Stimulated activated CD4-positive, alpha-beta T cell treated with anti-CD3 and anti-CD28 coated beads, Interleukin-2, amount 100 ng/mL, for 4 hours (primary cell): ENCODE measurements at regions not wholly inside any gene's neighbourhood (a gene's known extent, or its start where the extent isn't known, plus 50 kb on each side); places are given as distances from the start of the nearest gene placed in this dataset.

Source experiments
- DNase-seq: peaks from one replicate; pipeline ENCODE4 v3.0.0-alpha.2; 2020; ENCODE audit warnings: low read depth

- no peak for DNase-seq
Measured at GRCh38 chr10:130401860-130402765, 265.9 kb downstream of the GLRX3 start.

GRCh38 chr10:130403153-130404075, 267.2 kb downstream of the GLRX3 start:
- no peak for DNase-seq

GRCh38 chr10:130404476-130405055, 268.4 kb downstream of the GLRX3 start:
- DNase-seq = no peak

DNA sequence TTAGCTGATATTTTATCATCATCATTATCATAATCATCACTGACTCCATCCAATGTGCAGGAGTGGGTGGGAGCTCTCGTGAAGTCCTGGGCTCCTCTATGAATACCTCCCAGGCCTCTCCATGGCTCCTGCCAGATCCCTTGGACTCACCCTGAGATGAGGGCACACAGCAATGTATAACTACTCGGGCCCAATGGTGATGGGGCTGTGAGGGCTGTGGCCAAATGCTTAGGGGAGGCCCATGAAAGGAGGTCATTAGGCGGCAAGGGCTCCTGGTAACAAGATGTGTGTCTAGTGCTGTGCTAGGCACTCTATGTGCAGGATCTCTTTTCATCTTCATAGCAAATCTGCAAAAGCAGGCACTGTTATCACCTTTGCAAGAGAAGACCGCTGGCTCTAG, 270.9 kb downstream of the GLRX3 start:
- DNase-seq = no peak

- DNase-seq = no peak
Measured at GRCh38 chr10:130409331-130409730, 273.1 kb downstream of the GLRX3 start.

DNA sequence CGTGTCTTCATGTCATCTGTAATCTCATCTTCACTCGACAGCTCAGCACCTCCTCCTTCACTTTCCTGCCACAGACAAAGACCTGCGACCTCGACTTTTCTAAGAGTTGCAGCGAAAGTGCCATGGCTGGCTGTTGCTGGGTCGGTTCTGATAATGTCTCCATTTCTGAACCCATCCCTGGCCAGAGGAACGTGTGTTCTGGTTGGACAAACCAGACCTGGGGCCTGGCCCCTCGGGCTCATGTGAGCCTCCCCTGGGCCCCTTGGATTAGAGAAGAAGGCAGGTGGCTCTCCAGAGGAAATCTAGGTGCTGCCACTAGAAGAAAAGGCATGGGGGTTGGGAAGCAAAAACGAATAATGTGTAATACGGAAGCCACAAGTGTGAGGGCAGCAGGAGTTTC, 273.7 kb downstream of the GLRX3 start:
- no peak for DNase-seq

- no peak for DNase-seq
Measured at GRCh38 chr10:130411496-130412085, 275.4 kb downstream of the GLRX3 start.

- no peak for DNase-seq
Measured at GRCh38 chr10:130412317-130412716, 276.1 kb downstream of the GLRX3 start.

DNA sequence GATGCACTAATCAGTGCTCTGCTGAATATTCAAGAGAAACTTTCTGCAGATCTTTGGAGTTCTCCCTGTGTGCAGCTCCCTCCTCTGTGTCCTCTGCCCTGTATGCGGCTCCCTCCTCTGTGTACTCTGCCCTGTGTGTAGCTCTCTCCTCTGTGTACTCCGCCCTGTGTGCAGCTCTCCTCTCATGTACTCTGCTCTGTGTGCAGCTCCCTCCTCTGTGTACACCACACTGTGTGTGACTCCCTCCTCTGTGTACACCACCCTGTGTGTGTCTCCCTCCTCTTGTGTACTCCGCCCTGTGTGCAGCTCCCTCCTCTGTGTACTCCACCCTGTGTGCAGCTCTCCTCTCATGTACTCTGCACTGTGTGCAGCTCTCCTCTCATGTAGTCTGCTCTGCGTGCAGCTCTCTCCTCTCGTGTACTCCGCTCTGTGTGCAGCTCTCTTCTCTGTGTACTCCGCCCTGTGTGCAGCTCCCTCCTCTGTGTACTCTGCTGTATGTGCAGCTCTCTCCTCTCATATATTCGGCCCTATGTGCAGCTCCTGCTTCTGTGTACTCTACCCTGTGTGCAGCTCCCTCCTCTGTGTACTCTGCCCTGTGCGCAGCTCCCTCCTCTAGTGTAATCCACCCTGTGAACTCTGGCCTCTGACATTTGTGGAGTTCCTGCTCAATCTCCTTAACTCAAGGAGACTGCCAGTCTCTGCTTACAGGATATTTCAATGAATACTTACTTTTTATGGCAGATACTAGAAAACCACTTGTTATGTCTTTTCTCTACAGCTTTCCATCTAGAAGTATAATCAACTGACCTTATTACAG, 280.4 kb downstream of the GLRX3 start:
- DNase-seq = no peak

DNA sequence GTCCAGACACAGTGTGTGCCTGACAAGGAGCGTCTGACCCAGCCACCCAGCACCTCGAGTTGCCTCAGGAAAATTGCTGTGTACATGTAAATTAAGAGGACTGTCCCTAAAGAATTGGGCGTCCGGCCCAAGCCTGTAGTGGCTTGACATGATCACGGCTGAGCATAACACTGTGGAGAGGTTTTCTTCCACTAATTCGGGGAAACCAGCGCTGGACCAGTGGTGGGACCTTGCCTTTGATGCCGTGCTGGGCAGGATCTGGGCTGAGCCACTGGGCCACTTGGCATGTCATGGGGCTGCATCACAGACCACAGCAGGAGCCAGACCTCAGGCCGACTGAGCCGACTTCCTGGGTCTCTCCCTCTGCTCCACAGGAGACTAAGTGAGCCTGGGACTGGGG, 282.5 kb downstream of the GLRX3 start:
- no peak for DNase-seq

- no peak for DNase-seq
Measured at GRCh38 chr10:130421909-130422308, 285.7 kb downstream of the GLRX3 start.

- no peak for DNase-seq
Measured at GRCh38 chr10:130422366-130423324, 286.5 kb downstream of the GLRX3 start.

DNA sequence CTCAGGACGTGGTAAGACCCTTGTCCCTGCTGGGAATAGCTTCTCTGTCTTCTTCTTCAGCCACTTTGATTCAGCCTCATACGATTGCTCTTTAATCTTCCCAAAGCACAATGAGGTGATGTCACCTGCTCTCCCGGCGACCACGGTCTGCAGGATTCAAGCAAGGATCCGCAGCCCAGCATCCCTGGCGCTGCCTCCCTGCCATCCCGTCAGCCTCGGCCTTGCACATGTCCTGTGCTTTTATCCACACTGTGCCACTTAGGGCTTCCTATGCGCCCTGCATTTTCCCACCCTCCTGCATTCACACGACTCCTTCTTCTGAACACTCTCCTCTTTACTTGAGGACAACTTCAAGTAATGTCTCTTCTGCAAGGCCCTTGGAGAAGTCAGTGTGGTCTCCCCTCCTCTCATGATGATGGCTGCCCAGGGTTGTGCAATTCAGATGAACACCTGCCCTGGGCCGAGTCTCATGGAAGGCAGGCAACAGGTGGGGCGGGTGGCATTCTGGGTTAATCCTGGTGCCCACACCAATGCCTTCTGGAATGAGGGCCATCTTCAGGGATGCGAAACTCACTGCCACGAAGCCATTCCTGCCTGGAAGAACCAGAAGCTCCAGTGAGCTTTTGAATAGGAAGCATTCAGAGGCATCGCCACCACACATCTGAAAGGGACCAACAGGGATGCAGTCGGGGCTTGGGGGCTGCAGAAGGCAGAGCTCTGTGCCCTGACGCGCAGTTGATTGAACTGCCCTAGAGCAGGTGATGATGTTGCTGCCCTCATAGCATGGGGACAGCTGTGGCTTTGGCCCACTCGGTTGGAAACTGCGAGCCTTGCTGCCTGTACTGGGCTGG, 287.5 kb downstream of the GLRX3 start:
- no peak for DNase-seq

DNA sequence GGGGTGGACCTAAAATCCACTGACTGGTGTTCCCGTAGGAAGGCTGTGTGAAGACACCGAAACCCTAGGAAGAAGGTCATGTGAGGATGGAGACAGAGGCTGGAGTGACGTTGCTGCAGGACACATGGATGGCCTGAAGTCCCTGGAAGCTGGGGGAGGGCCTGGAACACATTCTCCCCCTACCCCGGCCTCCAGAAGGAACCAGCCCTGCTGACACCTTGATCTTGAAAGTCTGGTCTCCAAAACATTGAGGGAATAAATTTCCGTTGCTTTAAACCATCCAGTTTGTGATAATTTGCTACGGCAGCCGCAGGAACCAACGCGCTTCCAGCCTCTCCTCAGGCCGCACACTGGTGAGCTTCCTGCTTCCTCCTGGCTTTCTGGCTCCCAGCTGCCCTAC, 288.2 kb downstream of the GLRX3 start:
- DNase-seq = no peak

DNA sequence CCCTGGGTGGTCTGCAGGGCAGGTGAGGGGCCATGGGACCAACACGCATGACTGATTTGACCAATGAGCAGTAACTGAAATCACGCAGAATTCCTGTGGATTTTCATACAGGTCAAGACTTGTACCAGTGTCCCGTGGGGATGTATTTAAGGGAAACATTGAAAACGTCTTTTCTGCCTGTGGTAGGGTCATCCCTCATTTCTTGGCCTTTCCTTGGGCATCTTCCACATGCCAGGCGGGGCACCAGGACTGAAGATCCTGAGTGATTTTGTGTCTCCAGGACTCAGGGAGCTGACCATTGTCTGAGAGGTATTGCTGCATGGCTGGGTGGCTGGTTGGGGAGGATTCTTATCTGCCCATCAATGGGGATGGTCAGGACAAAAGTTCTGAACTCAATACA, 289.0 kb downstream of the GLRX3 start:
- DNase-seq = no peak

DNA sequence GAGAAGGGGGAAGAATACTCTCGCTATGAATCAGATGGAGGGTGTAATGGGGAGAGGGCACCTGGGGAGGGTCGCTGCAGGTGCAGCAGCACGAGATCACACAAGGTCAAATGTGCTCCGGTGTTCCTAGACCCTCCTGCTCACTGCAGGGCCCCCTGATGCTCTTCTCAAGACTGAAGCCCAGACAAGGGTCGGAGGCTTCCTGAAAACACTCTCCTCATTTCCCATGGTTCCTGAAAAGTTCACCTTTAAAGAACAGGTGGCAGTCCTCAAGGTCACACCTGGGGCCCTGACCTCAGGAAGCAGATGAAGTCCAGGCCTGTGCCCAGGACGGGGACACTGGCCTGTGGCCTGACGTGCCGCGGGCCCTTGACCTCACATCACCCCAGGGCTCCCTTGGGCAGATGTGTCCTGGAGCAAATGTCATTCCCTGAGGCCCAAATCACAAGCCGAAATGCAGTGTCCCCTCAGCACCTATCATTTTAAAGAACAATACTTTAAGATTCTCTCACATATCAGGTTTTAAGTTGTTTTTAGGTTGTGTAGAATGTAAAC, 289.8 kb downstream of the GLRX3 start:
- no peak for DNase-seq

DNA sequence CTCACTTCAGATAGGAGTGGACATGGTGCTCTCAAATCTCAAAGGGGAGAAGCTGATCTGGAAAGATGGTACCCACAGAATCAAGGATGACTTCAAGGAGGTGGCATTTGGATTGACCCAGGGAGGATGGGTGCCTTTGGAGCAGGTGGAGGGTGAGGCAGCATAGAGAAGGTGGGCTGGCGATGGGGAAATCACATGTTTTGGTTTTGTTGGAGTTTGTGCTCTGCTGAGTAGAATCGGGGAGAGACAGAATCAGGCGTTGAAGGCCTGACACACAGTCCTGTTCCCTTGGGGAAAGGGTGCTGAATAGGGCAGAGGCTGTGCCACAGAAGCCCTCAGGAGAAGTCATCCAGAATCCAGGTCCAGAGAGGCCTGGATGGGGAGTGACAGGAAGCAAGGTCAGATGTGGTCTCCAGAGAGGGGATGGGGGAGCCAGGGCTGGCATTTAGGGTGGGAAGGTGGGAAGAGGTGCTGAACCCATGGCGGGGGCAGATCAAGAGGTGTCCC, 291.1 kb downstream of the GLRX3 start:
- DNase-seq = no peak

- DNase-seq = no peak
Measured at GRCh38 chr10:130428936-130429335, 292.7 kb downstream of the GLRX3 start.

DNA sequence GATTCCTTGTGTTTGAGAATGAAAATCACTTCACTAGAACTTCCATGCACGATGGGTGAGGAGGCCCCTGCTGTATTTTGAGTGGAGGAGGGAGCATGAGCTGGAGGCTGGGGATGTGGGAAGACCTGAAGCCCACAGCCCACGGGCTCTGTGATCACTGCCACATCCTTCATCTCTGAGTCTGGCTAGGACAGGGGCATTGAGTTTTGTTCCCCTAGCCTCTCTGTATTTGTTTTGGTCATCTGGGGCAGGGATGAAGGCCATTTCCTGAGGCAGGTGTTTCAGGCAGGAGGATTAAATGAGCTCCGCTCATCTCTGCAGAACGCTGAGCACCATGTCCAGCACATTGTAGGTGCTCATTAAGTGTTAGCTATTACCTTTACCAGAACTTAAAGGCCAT, 293.6 kb downstream of the GLRX3 start:
- no peak for DNase-seq
